ENCODE measurements at regions not wholly inside any gene's neighbourhood (a gene's known extent, or its start where the extent isn't known, plus 50 kb on each side); places are given as distances from the start of the nearest gene placed in this dataset.

- no peak overlapping the region for H3K4me3 ChIP-seq (ENCODE audit: extremely low read depth in 1 of 4, insufficient read depth in 2 of 4, low read depth in 3 of 4, low read length in 4 of 4)
- 0 out of 2 replicates have a peak overlapping the region, but pooled peaks have one; percentile 67 for H2AFZ ChIP-seq (ENCODE audit: low read length)
- WGBS, 2 experiments (ENCODE audit: extremely low coverage in 1 of 2, insufficient coverage in 1 of 2, insufficient read length in 1 of 2, insufficient replicate concordance in 2 of 2, low coverage in 1 of 2, low lambda C conversion rate in 2 of 2, missing lambda C conversion rate in 1 of 2), result 86% methylated on average over 2 of the region's 2 CpGs; no CpG with 5 or more reads in 1 of the 2 experiments
- no peak overlapping the region for H2BK20ac ChIP-seq (ENCODE audit: low read length)
- H2BK12ac ChIP-seq (ENCODE audit: low read depth, low read length), result no peak overlapping the region
- no peak overlapping the region for H3K14ac ChIP-seq (ENCODE audit: insufficient read length)
- no peak overlapping the region for H4K8ac ChIP-seq (ENCODE audit: extremely low read depth, insufficient read depth, low read length)
- no peak overlapping the region for H2AK5ac ChIP-seq (ENCODE audit: low read depth, low read length)
- H4K5ac ChIP-seq (ENCODE audit: insufficient read length, low read depth, low read length), result no peak overlapping the region
- H3K27ac ChIP-seq (ENCODE audit: low read depth, low read length), result no peak overlapping the region
- no peak overlapping the region for H2BK15ac ChIP-seq (ENCODE audit: low read length)
- no peak overlapping the region for H3K18ac ChIP-seq (ENCODE audit: extremely low read depth, low read length)
- DNase-seq (ENCODE audit: low read depth in 1 of 2, low spot score in 2 of 2), result no peak
- H2BK5ac ChIP-seq (ENCODE audit: low read depth, low read length), result no peak overlapping the region
- ChIA-PET POLR2A (ENCODE audit: partially characterized antibody) (no interaction called here), CTCF (ENCODE audit: partially characterized antibody) (interaction anchor here (1.7 kb wide), 1 partner anchor 27 kb away, joined by 7 read pairs; no protein-coding TSS in a partner anchor)
- no peaks in the 10 kb centered on the region for H3K79me2 ChIP-seq (ENCODE audit: control insufficient read depth in 1 of 2, insufficient read depth in 2 of 2, low read length in 2 of 2)
- no peaks in the 10 kb centered on the region for H3K27me3 ChIP-seq (replicated peaks in 1 of 4; ENCODE audit: control insufficient read depth in 3 of 4, extremely low read depth in 1 of 4, insufficient read depth in 3 of 4, low read length in 3 of 4)
- no peak overlapping the region for H2BK120ac ChIP-seq (replicated peaks; ENCODE audit: low read depth, low read length)
- no peaks in the 10 kb centered on the region for H3K79me1 ChIP-seq (ENCODE audit: low read depth, low read length)
- no peaks in the 10 kb centered on the region for H4K20me1 ChIP-seq (replicated peaks in 1 of 2; ENCODE audit: control insufficient read depth in 1 of 2, insufficient read depth in 2 of 2, low read length in 2 of 2)
- H3K56ac ChIP-seq (replicated peaks; ENCODE audit: insufficient read length, low read depth, low read length), result no peak overlapping the region
- H3K4me2 ChIP-seq (ENCODE audit: insufficient read depth in 1 of 2, low read depth in 2 of 2, low read length in 2 of 2), result no peak overlapping the region
- no peak overlapping the region for H3K9ac ChIP-seq (replicated peaks in 1 of 4; ENCODE audit: extremely low read depth in 1 of 4, low read depth in 3 of 4, low read length in 3 of 4)
- H3K36me3 ChIP-seq (ENCODE audit: control insufficient read depth in 2 of 4, insufficient read depth in 4 of 4, low read length in 3 of 4), result no peaks in the 10 kb centered on the region
- no peaks in the 10 kb centered on the region for H3K23me2 ChIP-seq (ENCODE audit: low read depth, low read length)
- no peaks in the 10 kb centered on the region for H3K4me1 ChIP-seq (replicated peaks in 1 of 4; ENCODE audit: control insufficient read depth in 3 of 4, insufficient read depth in 4 of 4, low read length in 3 of 4)
- TF ChIP-seq SP4 (IDR thresholded peaks at IDR 0.05; ENCODE audit: low read length), result no peak
- TF ChIP-seq EZH2 (IDR thresholded peaks at IDR 0.05; ENCODE audit: low read depth, low read length, severe bottlenecking), result no peak
- TF ChIP-seq TAF1 (IDR thresholded peaks at IDR 0.05; ENCODE audit: low read depth, low read length), result no peak
- TF ChIP-seq JUND (IDR thresholded peaks at IDR 0.05; ENCODE audit: low read length), result peak; percentile 20; the same call in 1 of the 2 replicates
- no peaks in the 10 kb centered on the region for H3K9me3 ChIP-seq (ENCODE audit: insufficient read depth in 2 of 2, low read depth in 1 of 2, low read length in 1 of 2)
- no peak overlapping the region for H4K91ac ChIP-seq (replicated peaks; ENCODE audit: insufficient read length, low read length)
- FAIRE-seq, result no peak
- no peak overlapping the region for H3K4ac ChIP-seq (replicated peaks; ENCODE audit: insufficient read length, low read depth, low read length)
- no peak overlapping the region for H3K23ac ChIP-seq (ENCODE audit: insufficient read length)
Measured at GRCh38 chr2:185318271-185318724, 420.3 kb upstream of the FSIP2 start.

Data from H1 (cell line).